ENCODE measurements at regions not wholly inside any gene's neighbourhood (a gene's known extent, or its start where the extent isn't known, plus 50 kb on each side); places are given as distances from the start of the nearest gene placed in this dataset.

- H3K23ac ChIP-seq (ENCODE audit: insufficient read length), result no peak overlapping the region
- H3K36me3 ChIP-seq (ENCODE audit: control insufficient read depth in 2 of 4, insufficient read depth in 4 of 4, low read length in 3 of 4), result no peaks in the 10 kb centered on the region
- H3K23me2 ChIP-seq (ENCODE audit: low read depth, low read length), result peaks cover 3% of the 10 kb centered on the region; the same call in 1 of the 2 replicates
- no peak overlapping the region for H2AK5ac ChIP-seq (ENCODE audit: low read depth, low read length)
- H3K79me2 ChIP-seq (ENCODE audit: control insufficient read depth in 1 of 2, insufficient read depth in 2 of 2, low read length in 2 of 2), result no peaks in the 10 kb centered on the region
- 78% methylated on average over 5 of the region's 5 CpGs; no CpG with 5 or more reads in 1 of the 2 experiments for WGBS, 2 experiments (ENCODE audit: extremely low coverage in 1 of 2, insufficient coverage in 1 of 2, insufficient read length in 1 of 2, insufficient replicate concordance in 2 of 2, low coverage in 1 of 2, low lambda C conversion rate in 2 of 2, missing lambda C conversion rate in 1 of 2)
- no peak overlapping the region for H3K27ac ChIP-seq (ENCODE audit: low read depth, low read length)
- H3K9ac ChIP-seq (replicated peaks in 1 of 4; ENCODE audit: extremely low read depth in 1 of 4, low read depth in 3 of 4, low read length in 3 of 4), result no peak overlapping the region
- no peak overlapping the region for H3K4ac ChIP-seq (replicated peaks; ENCODE audit: insufficient read length, low read depth, low read length)
- no peak overlapping the region for H3K4me2 ChIP-seq (ENCODE audit: insufficient read depth in 1 of 2, low read depth in 2 of 2, low read length in 2 of 2)
- no peaks in the 10 kb centered on the region for H3K79me1 ChIP-seq (ENCODE audit: low read depth, low read length)
- H3K4me1 ChIP-seq (replicated peaks in 1 of 4; ENCODE audit: control insufficient read depth in 3 of 4, insufficient read depth in 4 of 4, low read length in 3 of 4), result peaks cover 0 to 3% (median 0%) of the 10 kb centered on the region in 4 experiments; a peak in 1 of 7 replicates
- H2BK12ac ChIP-seq (ENCODE audit: low read depth, low read length), result no peak overlapping the region
- no peak overlapping the region for H2AFZ ChIP-seq (ENCODE audit: low read length)
- DNase-seq (ENCODE audit: low read depth in 1 of 2, low spot score in 2 of 2) (no peak), FAIRE-seq (no peak)
- no peak overlapping the region for H3K18ac ChIP-seq (ENCODE audit: extremely low read depth, low read length)
- H4K91ac ChIP-seq (replicated peaks; ENCODE audit: insufficient read length, low read length), result no peak overlapping the region
- no peak overlapping the region for H2BK5ac ChIP-seq (ENCODE audit: low read depth, low read length)
- H4K8ac ChIP-seq (ENCODE audit: extremely low read depth, insufficient read depth, low read length), result no peak overlapping the region
- H4K20me1 ChIP-seq (replicated peaks in 1 of 2; ENCODE audit: control insufficient read depth in 1 of 2, insufficient read depth in 2 of 2, low read length in 2 of 2), result no peaks in the 10 kb centered on the region
- H2BK20ac ChIP-seq (ENCODE audit: low read length), result no peak overlapping the region
- H3K14ac ChIP-seq (ENCODE audit: insufficient read length), result no peak overlapping the region
- ChIA-PET POLR2A (ENCODE audit: partially characterized antibody) (no interaction called here), CTCF (ENCODE audit: partially characterized antibody) (interaction anchor here (1.0 to 1.3 kb wide), 6 partner anchors 10 to 269 kb away, joined by 3 to 4 read pairs (median 3); no protein-coding TSS in a partner anchor)
- no peak overlapping the region for H3K56ac ChIP-seq (replicated peaks; ENCODE audit: insufficient read length, low read depth, low read length)
- no peak for TF ChIP-seq NRF1 (IDR thresholded peaks at IDR 0.05; ENCODE audit: low read depth, low read length)
- TF ChIP-seq SUZ12 (IDR thresholded peaks at IDR 0.05; ENCODE audit: low read length), result no peak
- TF ChIP-seq, protein P1, sequence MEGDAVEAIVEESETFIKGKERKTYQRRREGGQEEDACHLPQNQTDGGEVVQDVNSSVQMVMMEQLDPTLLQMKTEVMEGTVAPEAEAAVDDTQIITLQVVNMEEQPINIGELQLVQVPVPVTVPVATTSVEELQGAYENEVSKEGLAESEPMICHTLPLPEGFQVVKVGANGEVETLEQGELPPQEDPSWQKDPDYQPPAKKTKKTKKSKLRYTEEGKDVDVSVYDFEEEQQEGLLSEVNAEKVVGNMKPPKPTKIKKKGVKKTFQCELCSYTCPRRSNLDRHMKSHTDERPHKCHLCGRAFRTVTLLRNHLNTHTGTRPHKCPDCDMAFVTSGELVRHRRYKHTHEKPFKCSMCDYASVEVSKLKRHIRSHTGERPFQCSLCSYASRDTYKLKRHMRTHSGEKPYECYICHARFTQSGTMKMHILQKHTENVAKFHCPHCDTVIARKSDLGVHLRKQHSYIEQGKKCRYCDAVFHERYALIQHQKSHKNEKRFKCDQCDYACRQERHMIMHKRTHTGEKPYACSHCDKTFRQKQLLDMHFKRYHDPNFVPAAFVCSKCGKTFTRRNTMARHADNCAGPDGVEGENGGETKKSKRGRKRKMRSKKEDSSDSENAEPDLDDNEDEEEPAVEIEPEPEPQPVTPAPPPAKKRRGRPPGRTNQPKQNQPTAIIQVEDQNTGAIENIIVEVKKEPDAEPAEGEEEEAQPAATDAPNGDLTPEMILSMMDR (IDR thresholded peaks at IDR 0.05; ENCODE audit: control extremely low read depth in 1 of 3, insufficient read depth in 1 of 3, low read depth in 1 of 3, low read length in 3 of 3), result peak in 1 of 3 experiments; percentile 37; a peak in 1 of 4 replicates
- TF ChIP-seq RAD21 (IDR thresholded peaks at IDR 0.05 in 1 of 2, conservative IDR thresholded peaks at IDR 0.05 in 1 of 2; ENCODE audit: low read depth in 2 of 2, low read length in 2 of 2), result peak; percentile 61 to 67
- no peak overlapping the region for H2BK15ac ChIP-seq (ENCODE audit: low read length)
- H3K27me3 ChIP-seq (replicated peaks in 1 of 4; ENCODE audit: control insufficient read depth in 3 of 4, extremely low read depth in 1 of 4, insufficient read depth in 3 of 4, low read length in 3 of 4), result no peaks in the 10 kb centered on the region
- no peak overlapping the region for H2BK120ac ChIP-seq (replicated peaks; ENCODE audit: low read depth, low read length)
- no peaks in the 10 kb centered on the region for H3K9me3 ChIP-seq (ENCODE audit: insufficient read depth in 2 of 2, low read depth in 1 of 2, low read length in 1 of 2)
- H3K4me3 ChIP-seq (ENCODE audit: extremely low read depth in 1 of 4, insufficient read depth in 2 of 4, low read depth in 3 of 4, low read length in 4 of 4), result no peak overlapping the region
- no peak overlapping the region for H4K5ac ChIP-seq (ENCODE audit: insufficient read length, low read depth, low read length)
Observed at GRCh38 chr6:97665446-97665845, 382.4 kb upstream of the MMS22L start.
